Loucy (cell line): ENCODE measurements at regions not wholly inside any gene's neighbourhood (a gene's known extent, or its start where the extent isn't known, plus 50 kb on each side); places are given as distances from the start of the nearest gene placed in this dataset.

Experiments
- CTCF ChIP-seq: fragments of 200-600 bp; sonication (generic); conservative IDR thresholded peaks from 2 replicates; pipeline ENCODE4 v1.5.1; 2014; ENCODE audit warnings: mild to moderate bottlenecking, antibody characterized with exemption, low read length
- EZH2phosphoT487 ChIP-seq: fragments of 200-600 bp; IDR thresholded peaks from 2 replicates; pipeline ENCODE4 v1.6.1; 2018; ENCODE audit warnings: antibody characterized with exemption, mild to moderate bottlenecking, moderate library complexity, borderline replicate concordance

GRCh38 chr5:154618696-154619095 is 136.5 kb upstream of the LARP1 start:
- TF ChIP-seq CTCF (no peak), EZH2phosphoT487 (no peak)
